ENCODE measurements at regions not wholly inside any gene's neighbourhood (a gene's known extent, or its start where the extent isn't known, plus 50 kb on each side); places are given as distances from the start of the nearest gene placed in this dataset.

- no peak for TF ChIP-seq GABPA (IDR thresholded peaks at IDR 0.05; ENCODE audit: low read depth)
- no peak for TF ChIP-seq POLR2AphosphoS5 (IDR thresholded peaks at IDR 0.05; ENCODE audit: low read length)
- no peak for TF ChIP-seq MAX (IDR thresholded peaks at IDR 0.05; ENCODE audit: low read depth, low read length)
- TF ChIP-seq CTCF (IDR thresholded peaks at IDR 0.05 in 2 of 3, conservative IDR thresholded peaks at IDR 0.05 in 1 of 3; ENCODE audit: control insufficient read depth in 2 of 3, extremely low read depth in 1 of 3, insufficient read depth in 1 of 3, low read depth in 3 of 3, low read length in 3 of 3): no peak
- TF ChIP-seq SPI1 (IDR thresholded peaks at IDR 0.05; ENCODE audit: borderline replicate concordance, insufficient read depth, low read depth, low read length): no peak
- TF ChIP-seq BRCA1 (IDR thresholded peaks at IDR 0.05; ENCODE audit: low read depth, low read length): no peak
- TF ChIP-seq ZNF622 (IDR thresholded peaks at IDR 0.05): no peak
- no peak for TF ChIP-seq BCLAF1 (IDR thresholded peaks at IDR 0.05)
Observed at GRCh38 chr16:86962913-86963312, 354.3 kb downstream of the C16orf95 start.
